ENCODE measurements at regions not wholly inside any gene's neighbourhood (a gene's known extent, or its start where the extent isn't known, plus 50 kb on each side); places are given as distances from the start of the nearest gene placed in this dataset.

GRCh38 chr11:115894176-115894575 is 390.0 kb upstream of the CADM1 start:
- Mint-ChIP-seq H3K4me3 (no peak overlapping the region), H3K4me1 (ENCODE audit: low read depth) (peaks cover 22% of the 10 kb centered on the region), H3K27me3 (peaks cover 1% of the 10 kb centered on the region), H3K27ac (no peak overlapping the region), H3K36me3 (ENCODE audit: low read depth) (no peaks in the 10 kb centered on the region), H3K9me3 (no peaks in the 10 kb centered on the region)
- intact Hi-C loops (cut with micrococcal nuclease), result no loop called here

DNA sequence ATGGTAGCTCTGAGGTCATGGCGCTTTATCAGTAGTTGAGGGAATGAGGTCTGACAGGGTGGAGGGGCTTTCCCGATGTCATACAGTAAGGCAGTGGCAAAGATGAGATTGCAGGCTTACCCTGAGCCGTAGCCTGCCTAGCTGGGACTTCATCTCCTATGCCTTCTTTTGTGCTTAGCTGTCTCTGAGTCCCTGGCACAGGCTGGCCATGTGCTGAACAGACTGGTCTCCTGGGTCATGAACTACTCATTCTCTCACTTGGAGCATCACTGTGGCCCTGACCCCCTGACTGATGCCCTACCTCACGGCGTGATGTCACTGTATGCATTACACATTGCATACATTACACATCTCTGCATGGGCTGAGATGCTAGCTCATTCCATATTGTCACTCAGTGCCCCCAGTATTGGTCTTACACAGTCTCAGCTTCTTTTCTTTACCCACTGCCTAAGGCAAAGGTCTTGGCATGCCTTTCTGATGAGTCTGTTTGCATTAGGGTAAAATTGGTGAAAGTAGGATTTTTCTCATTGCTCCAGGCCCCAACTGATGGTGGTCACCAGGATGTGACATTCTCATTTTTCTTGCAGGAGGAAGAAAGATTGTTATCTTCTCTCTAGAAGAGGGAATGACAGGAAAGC is 389.4 kb upstream of the CADM1 start:
- H3K36me3 Mint-ChIP-seq (ENCODE audit: low read depth), result no peaks in the 10 kb centered on the region
- H3K9me3 Mint-ChIP-seq, result no peaks in the 10 kb centered on the region
- H3K4me1 Mint-ChIP-seq (ENCODE audit: low read depth), result peaks cover 21% of the 10 kb centered on the region
- intact Hi-C loops (cut with micrococcal nuclease), result no loop called here
- H3K4me3 Mint-ChIP-seq, result no peak overlapping the region
- peaks cover 1% of the 10 kb centered on the region for H3K27me3 Mint-ChIP-seq
- H3K27ac Mint-ChIP-seq, result no peak overlapping the region

DNA sequence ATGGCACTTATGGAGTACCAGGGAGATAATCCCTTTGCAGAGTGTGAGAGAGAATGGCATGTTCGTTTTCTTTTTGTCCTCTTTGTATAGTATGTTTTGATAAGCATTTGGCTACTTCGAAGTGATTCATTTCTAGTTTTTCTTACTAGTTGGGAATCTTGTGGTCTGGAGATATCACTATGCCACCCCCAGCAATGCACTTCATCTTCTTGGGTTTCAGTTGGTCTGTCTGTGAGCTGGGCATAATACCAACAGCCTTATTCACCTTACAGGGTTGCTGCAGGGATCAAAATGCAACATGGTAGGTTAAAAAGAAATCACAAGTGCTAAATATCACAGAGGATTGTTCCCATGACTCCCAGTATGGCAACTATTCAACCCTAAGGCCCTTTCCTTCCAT is 387.8 kb upstream of the CADM1 start:
- Mint-ChIP-seq H3K9me3 (no peaks in the 10 kb centered on the region), H3K27me3 (peaks cover 4% of the 10 kb centered on the region), H3K27ac (no peak overlapping the region), H3K4me3 (no peak overlapping the region), H3K4me1 (ENCODE audit: low read depth) (peaks cover 11% of the 10 kb centered on the region), H3K36me3 (ENCODE audit: low read depth) (no peaks in the 10 kb centered on the region)
- intact Hi-C loops (cut with micrococcal nuclease), result no loop called here

- intact Hi-C loops (cut with micrococcal nuclease), result no loop called here
- Mint-ChIP-seq H3K4me1 (ENCODE audit: low read depth) (peaks cover 11% of the 10 kb centered on the region), H3K36me3 (ENCODE audit: low read depth) (no peaks in the 10 kb centered on the region), H3K9me3 (no peaks in the 10 kb centered on the region), H3K27me3 (peaks cover 4% of the 10 kb centered on the region), H3K27ac (no peak overlapping the region), H3K4me3 (no peak overlapping the region)
Observed at GRCh38 chr11:115891581-115891980, 387.4 kb upstream of the CADM1 start.

DNA sequence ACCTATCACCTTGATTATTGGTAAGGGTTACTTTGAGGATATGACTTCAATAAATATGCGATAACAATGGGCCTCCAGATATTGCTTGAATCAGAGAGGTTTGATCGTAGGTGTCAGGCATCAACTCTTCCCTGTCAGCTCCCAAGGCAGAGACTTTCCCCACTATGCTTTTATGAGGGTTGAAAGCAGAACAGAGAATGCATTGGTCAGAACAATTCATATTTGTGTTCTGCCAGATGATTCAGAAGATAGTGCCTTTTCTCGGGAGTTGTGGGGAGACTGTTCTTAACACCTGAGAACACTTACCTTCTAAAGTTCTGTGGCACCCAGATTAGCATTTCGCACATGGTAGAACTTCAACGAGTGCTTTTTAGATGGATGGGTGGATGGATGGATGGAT is 386.3 kb upstream of the CADM1 start:
- Mint-ChIP-seq H3K9me3 (no peaks in the 10 kb centered on the region), H3K4me1 (ENCODE audit: low read depth) (peaks cover 11% of the 10 kb centered on the region), H3K27ac (no peak overlapping the region), H3K36me3 (ENCODE audit: low read depth) (no peaks in the 10 kb centered on the region), H3K4me3 (no peak overlapping the region), H3K27me3 (peaks cover 7% of the 10 kb centered on the region)
- intact Hi-C loops (cut with micrococcal nuclease), result no loop called here

DNA sequence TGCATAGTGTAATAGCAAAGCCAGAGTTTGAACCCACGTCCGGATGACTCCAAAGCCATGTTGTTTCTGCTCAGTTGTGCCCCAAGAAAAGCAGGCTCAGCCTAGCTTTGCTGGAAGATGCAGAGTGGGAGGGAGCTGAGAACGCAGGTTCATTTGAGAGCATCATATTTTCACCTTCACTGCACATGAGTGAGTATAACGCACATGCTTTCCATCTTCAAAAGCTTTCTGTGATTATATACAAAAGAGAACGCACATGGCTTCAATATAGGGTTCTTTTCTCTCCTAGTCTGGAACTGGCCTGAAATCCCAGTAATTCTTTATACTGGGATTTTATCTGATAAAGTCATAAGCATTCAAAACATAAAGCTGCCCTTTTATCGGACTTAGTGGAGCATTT is 385.5 kb upstream of the CADM1 start:
- H3K27me3 Mint-ChIP-seq, result peaks cover 7% of the 10 kb centered on the region
- H3K4me1 Mint-ChIP-seq (ENCODE audit: low read depth), result peaks cover 17% of the 10 kb centered on the region
- no peaks in the 10 kb centered on the region for H3K36me3 Mint-ChIP-seq (ENCODE audit: low read depth)
- H3K27ac Mint-ChIP-seq, result no peak overlapping the region
- no peaks in the 10 kb centered on the region for H3K9me3 Mint-ChIP-seq
- intact Hi-C loops (cut with micrococcal nuclease), result no loop called here
- H3K4me3 Mint-ChIP-seq, result no peak overlapping the region

DNA sequence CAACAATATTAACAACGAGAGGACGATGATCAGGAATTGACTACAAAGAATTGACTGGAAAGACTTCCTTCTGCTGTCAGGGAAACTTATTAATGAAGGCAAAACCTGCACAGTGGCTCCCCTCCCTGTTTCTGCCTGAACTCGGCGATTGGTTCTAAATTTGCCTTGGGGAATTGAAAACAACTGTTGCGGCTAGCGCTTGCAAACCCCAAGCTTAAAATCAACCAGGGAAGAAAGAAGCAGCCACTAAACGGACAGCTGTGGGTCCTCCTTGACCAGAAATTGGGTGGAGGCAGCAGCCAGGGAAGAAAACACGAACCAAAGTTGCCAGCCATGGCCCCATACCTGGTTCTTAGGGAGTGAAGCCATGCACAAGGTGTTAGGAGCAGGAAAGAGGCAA is 383.5 kb upstream of the CADM1 start:
- H3K4me3 Mint-ChIP-seq, result no peak overlapping the region
- H3K9me3 Mint-ChIP-seq, result no peaks in the 10 kb centered on the region
- no peaks in the 10 kb centered on the region for H3K36me3 Mint-ChIP-seq (ENCODE audit: low read depth)
- no peak overlapping the region for H3K27ac Mint-ChIP-seq
- H3K27me3 Mint-ChIP-seq, result peaks cover 7% of the 10 kb centered on the region
- intact Hi-C loops (cut with micrococcal nuclease), result no loop called here
- H3K4me1 Mint-ChIP-seq (ENCODE audit: low read depth), result peaks cover 17% of the 10 kb centered on the region

DNA sequence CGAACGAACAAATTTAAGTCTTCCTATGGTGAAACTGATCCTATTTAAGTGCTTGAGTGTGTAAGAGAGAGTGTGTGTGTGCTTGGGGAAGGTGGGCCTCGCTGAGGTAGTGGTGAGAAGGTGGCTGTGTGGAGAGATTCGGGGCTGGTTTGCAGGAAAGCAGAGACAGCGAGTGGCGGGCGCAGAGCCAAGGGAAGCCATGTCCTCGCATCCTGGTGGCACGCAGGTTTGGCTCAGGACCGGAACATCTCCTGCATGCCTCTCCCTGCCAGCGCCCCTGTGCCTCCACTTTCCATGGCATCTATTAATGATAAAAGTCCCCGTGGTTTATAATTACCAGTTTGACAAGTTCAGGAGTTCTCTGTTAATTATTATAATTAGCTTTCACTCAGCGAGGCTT is 383.1 kb upstream of the CADM1 start:
- intact Hi-C loops (cut with micrococcal nuclease), result no loop called here
- Mint-ChIP-seq H3K27ac (no peak overlapping the region), H3K27me3 (peaks cover 7% of the 10 kb centered on the region), H3K4me1 (ENCODE audit: low read depth) (peaks cover 17% of the 10 kb centered on the region), H3K4me3 (no peak overlapping the region), H3K36me3 (ENCODE audit: low read depth) (no peaks in the 10 kb centered on the region), H3K9me3 (no peaks in the 10 kb centered on the region)

DNA sequence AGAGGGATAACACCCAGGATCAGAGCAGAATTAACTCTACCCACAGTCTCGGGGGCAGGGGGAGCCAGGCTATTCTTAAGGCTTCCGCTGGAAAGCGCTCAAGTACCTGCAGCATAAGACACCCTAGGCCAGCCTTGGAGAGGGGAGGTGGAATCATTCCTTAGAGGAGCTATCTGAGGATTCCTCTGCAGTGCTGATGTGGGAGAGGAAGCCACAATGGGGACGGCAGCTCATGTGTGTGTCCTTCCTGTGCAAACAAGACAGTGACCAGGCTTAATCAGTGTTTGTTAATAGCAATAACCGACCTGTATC is 382.2 kb upstream of the CADM1 start:
- no peaks in the 10 kb centered on the region for H3K36me3 Mint-ChIP-seq (ENCODE audit: low read depth)
- intact Hi-C loops (cut with micrococcal nuclease), result no loop called here
- peaks cover 7% of the 10 kb centered on the region for H3K27me3 Mint-ChIP-seq
- H3K4me1 Mint-ChIP-seq (ENCODE audit: low read depth), result peaks cover 11% of the 10 kb centered on the region
- no peak overlapping the region for H3K27ac Mint-ChIP-seq
- H3K4me3 Mint-ChIP-seq, result no peak overlapping the region
- H3K9me3 Mint-ChIP-seq, result peaks cover 8% of the 10 kb centered on the region

- intact Hi-C loops (cut with micrococcal nuclease), result no loop called here
- Mint-ChIP-seq H3K4me3 (no peak overlapping the region), H3K36me3 (ENCODE audit: low read depth) (no peaks in the 10 kb centered on the region), H3K27me3 (peaks cover 7% of the 10 kb centered on the region), H3K27ac (peak overlapping the region; percentile 37), H3K4me1 (ENCODE audit: low read depth) (peaks cover 6% of the 10 kb centered on the region), H3K9me3 (peaks cover 14% of the 10 kb centered on the region)
Observed at GRCh38 chr11:115885535-115886421, 381.6 kb upstream of the CADM1 start.

- intact Hi-C loops (cut with micrococcal nuclease), result no loop called here
- H3K9me3 Mint-ChIP-seq, result peaks cover 22% of the 10 kb centered on the region
- no peaks in the 10 kb centered on the region for H3K36me3 Mint-ChIP-seq (ENCODE audit: low read depth)
- no peak overlapping the region for H3K4me3 Mint-ChIP-seq
- H3K4me1 Mint-ChIP-seq (ENCODE audit: low read depth), result peaks cover 6% of the 10 kb centered on the region
- peaks cover 7% of the 10 kb centered on the region for H3K27me3 Mint-ChIP-seq
- peak overlapping the region; percentile 37 for H3K27ac Mint-ChIP-seq
Observed at GRCh38 chr11:115884800-115885534, 380.8 kb upstream of the CADM1 start.

DNA sequence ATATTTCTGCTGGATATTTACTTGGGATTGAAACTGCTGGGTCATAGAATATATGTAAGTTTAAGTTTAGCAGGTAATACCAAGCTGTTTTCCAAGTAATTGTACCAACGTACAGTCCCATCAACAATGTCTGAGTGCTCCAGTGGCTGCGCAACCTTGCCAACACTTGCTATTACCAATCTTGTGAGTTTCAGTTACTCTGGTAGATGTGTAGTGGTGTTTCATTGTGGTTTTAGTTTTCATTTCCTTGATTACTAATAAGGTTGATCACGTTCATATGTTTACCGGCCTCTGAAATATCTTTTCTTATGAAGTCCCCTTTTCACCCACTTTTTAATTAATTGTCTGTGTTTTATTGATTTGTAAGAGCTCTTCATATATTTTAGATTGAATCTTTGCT is 370.6 kb upstream of the CADM1 start:
- Mint-ChIP-seq H3K4me1 (ENCODE audit: low read depth) (peaks cover 41% of the 10 kb centered on the region), H3K9me3 (peaks cover 5% of the 10 kb centered on the region), H3K27me3 (peaks cover 22% of the 10 kb centered on the region), H3K4me3 (no peak overlapping the region), H3K36me3 (ENCODE audit: low read depth) (no peaks in the 10 kb centered on the region), H3K27ac (no peak overlapping the region)
- intact Hi-C loops (cut with micrococcal nuclease), result loop anchor here (5.0 to 10.0 kb wide), 2 partner anchors 60 to 347 kb away; no protein-coding TSS in a partner anchor

GRCh38 chr11:115873813-115874212 is 369.6 kb upstream of the CADM1 start:
- Mint-ChIP-seq H3K27ac (no peak overlapping the region), H3K4me1 (ENCODE audit: low read depth) (peaks cover 41% of the 10 kb centered on the region), H3K9me3 (no peaks in the 10 kb centered on the region), H3K27me3 (peaks cover 27% of the 10 kb centered on the region), H3K4me3 (no peak overlapping the region), H3K36me3 (ENCODE audit: low read depth) (no peaks in the 10 kb centered on the region)
- intact Hi-C loops (cut with micrococcal nuclease), result loop anchor here (5.0 to 10.0 kb wide), 2 partner anchors 61 to 348 kb away; no protein-coding TSS in a partner anchor

GRCh38 chr11:115872416-115872815 is 368.2 kb upstream of the CADM1 start:
- peaks cover 41% of the 10 kb centered on the region for H3K4me1 Mint-ChIP-seq (ENCODE audit: low read depth)
- H3K36me3 Mint-ChIP-seq (ENCODE audit: low read depth), result no peaks in the 10 kb centered on the region
- H3K9me3 Mint-ChIP-seq, result no peaks in the 10 kb centered on the region
- peaks cover 23% of the 10 kb centered on the region for H3K27me3 Mint-ChIP-seq
- no peak overlapping the region for H3K27ac Mint-ChIP-seq
- H3K4me3 Mint-ChIP-seq, result no peak overlapping the region
- intact Hi-C loops (cut with micrococcal nuclease), result loop anchor here (5.0 to 10.0 kb wide), 2 partner anchors 62 to 350 kb away; no protein-coding TSS in a partner anchor
